IPS-18c (cell line): ENCODE measurements at regions not wholly inside any gene's neighbourhood (a gene's known extent, or its start where the extent isn't known, plus 50 kb on each side); places are given as distances from the start of the nearest gene placed in this dataset.
"Not testable (repeated sequence)": the region's sequence is repeated elsewhere in the genome, so short reads cannot be mapped to it uniquely, and the experiment has no call there.

Source experiments
- H3K4me3 ChIP-seq: 2 replicates; pipeline ENCODE4 v1.7.0; 2013; ENCODE audit warnings: low read depth, mild to moderate bottlenecking, low read length, moderate library complexity; ENCODE audit not compliant: insufficient read depth
- H3K9me3 ChIP-seq: one replicate; pipeline ENCODE4 v1.6.1; 2013; ENCODE audit warnings: mild to moderate bottlenecking, low read length, moderate library complexity; ENCODE audit not compliant: control insufficient read depth, insufficient read depth

DNA sequence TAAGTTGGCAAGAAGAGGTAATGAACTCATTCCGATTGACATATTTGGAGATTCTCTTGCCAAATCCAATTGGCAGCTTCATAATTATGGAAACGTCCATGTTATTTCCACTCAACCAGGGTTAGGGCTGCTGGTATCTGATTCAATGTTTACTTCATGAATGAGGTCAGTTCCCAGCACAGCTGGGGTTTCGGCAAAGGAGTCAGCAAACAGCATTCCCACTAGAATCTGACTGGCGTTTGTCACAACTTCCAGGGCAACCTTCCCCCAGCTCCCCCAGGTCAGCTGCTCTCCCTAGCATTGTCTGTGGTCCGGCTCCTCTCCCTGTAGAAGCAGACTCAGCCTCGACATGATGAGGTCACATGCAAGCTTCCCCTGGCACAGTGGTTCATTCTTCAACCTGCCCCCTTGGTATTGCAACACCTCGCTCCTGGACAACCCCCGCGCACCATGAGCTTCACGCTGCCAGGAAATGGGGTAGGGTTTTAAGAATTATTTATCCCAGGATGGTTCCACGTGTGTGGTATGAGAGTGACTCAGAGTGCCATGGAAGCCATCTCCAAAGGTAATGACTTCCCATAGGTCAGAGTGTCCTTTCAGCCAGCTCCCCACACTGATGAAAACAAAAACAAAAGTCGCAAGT lies 100.7 kb upstream of the SLC25A33 start:
- no peak overlapping the region for H3K4me3 ChIP-seq
- H3K9me3 ChIP-seq, result no peaks in the 10 kb centered on the region

DNA sequence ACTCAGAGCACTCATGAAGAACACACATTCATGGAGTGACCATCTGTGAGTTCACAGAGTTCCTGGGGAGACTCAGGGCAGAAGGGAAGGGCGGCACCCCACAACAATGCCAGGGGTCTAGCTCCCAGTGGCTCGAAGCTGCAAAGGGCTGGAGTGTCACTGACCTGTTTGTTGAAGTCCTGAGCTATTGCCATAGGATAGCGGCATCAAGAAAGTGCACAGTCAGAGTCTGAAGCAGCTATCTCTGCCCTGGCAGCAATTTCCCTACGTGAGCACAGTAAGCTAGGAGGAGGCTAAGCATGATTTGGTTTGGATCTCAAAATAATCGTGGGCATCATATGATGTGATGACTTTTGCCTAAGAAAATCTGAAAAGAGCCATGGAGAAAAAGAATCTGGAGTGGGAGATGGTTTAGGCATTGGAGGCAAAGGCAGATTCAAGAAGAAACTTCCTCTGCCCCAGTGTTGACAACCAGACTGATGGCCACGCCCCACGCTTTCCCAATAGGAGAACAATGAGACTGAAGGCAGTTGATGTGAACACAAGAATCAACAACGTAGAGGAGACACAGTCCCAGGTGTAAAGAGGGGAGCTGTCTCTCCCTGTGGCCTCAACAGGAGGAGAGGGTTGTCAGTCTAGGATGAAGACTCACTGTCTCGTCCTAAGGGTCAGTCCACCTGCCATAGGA lies 100.0 kb upstream of the SLC25A33 start:
- H3K4me3 ChIP-seq, result no peak overlapping the region

GRCh38 chr1:9440261-9440660 lies 99.0 kb upstream of the SLC25A33 start:
- Histone ChIP-seq H3K9me3 (no peaks in the 10 kb centered on the region), H3K4me3 (no peak overlapping the region)

More for the DNA sequence above, 100.0 kb upstream of the SLC25A33 start:
- H3K9me3 ChIP-seq, result no peaks in the 10 kb centered on the region

DNA sequence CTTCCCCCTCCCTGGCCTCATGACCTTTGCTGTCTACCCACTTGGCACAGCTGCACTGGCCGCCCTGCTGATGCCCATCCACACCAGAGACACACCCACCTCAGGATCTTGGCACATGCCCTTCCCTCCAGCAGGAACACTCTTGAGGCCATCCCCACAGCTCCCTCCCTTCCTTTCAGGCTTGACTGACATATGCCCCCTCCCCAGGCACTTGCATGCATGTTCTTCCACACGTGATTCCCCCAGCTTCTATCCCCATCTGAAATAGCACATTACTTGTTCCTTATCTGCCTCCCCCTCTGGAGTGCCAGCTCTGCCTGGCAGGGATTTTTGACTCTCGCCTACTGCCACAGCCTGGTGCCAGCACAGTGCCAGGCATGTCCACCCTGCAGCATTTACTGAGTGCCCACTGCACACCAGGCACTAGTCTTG lies 98.5 kb upstream of the SLC25A33 start:
- no peaks in the 10 kb centered on the region for H3K9me3 ChIP-seq
- no peak overlapping the region for H3K4me3 ChIP-seq

GRCh38 chr1:9441451-9442133 lies 97.7 kb upstream of the SLC25A33 start:
- H3K9me3 ChIP-seq, result no peaks in the 10 kb centered on the region

GRCh38 chr1:9442278-9442846 lies 96.9 kb upstream of the SLC25A33 start:
- Histone ChIP-seq H3K9me3 (no peaks in the 10 kb centered on the region), H3K4me3 (no peak overlapping the region)

More at GRCh38 chr1:9441451-9442133, 97.7 kb upstream of the SLC25A33 start:
- H3K4me3 ChIP-seq, result no peak overlapping the region

- no peak overlapping the region for H3K4me3 ChIP-seq
- H3K9me3 ChIP-seq, result no peaks in the 10 kb centered on the region
Measured at GRCh38 chr1:9442986-9443385, 96.3 kb upstream of the SLC25A33 start.

- Histone ChIP-seq H3K9me3 (no peaks in the 10 kb centered on the region), H3K4me3 (no peak overlapping the region)
Measured at GRCh38 chr1:9443913-9444445, 95.3 kb upstream of the SLC25A33 start.

DNA sequence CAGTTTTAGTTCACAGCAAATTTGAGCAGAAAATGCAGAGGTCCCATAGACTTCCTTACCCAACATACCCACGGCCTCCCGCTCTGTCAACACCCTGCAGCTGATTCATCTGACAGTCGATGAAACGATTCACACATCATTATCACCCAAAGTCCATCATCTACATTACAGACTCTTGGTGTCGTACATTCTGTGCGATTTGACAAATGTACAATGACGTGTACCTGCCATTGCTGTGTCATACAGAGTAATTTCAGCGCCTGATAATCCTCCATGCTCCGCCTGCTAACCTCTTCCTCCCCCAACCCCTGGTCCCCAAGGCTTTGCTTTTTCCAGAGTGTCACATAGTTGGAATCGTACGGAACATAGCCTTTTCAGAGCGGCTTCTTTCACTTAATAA lies 94.7 kb upstream of the SLC25A33 start:
- H3K4me3 ChIP-seq, result no peak overlapping the region
- no peaks in the 10 kb centered on the region for H3K9me3 ChIP-seq

DNA sequence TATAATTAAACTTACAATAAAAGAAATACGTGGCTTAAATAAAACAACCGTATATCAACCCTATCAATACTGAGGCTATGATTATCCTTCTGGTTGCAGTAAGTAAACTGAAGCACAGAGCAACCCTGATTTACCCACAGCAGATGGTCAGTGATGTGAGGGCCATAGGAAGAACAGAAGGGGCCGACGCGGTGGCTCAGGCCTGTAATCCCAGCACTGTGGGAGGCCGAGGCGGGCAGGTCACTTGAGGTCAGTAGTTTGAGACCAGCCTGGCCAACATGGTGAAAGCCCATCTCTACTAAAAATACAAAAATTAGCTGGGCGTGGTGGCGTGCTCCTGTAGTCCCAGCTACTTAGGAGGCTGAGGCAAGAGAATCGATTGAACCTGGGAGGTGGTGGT lies 94.2 kb upstream of the SLC25A33 start:
- not testable (repeated sequence) for H3K4me3 ChIP-seq, H3K9me3 ChIP-seq

- Histone ChIP-seq H3K4me3 (no peak overlapping the region), H3K9me3 (no peaks in the 10 kb centered on the region)
Measured at GRCh38 chr1:9447215-9447960, 91.9 kb upstream of the SLC25A33 start.

DNA sequence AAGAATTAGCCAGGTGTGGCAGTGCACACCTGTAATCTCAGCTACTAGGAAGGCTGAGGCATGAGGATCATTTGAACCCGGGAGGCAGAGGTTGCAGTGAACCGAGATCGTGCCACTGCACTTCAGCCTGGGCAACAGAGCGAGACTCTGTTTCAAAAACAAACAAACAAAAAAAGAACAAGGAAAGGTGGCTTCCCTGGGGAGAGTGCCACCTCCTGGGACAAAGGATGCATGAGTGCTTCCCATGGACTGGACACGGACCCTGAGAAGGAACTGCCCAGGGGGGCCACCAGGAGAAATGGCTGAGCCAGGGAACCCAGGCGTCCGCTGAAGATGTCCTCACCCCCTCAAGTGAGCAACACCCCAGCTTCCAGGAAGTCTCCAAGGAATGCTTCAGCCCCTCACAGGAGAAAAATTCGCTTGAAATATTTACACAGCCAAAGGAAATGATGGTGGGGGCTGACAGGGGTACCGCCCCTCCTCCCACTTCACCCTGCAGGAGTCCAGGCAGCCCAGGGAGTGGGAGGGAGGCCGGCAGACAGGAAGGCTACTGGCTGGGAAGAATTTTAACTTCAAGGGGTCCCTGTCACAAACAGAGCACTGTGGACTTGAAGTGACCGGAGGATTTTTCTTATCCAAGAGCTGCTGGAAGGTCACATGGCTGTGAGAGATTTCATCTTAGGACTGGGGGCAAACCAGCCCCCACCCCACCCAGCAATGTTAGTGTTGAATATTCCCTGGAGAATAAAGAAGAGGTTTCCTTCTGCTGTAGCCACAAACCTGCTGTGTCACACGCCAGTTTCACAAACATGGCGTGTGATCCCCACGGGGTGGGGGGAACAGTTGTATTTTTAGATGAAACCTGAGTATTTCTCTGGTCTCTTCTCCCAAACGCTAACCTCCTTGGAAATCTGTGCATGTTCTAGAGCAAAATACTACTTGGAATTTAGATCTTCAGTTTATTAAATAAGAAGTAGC lies 90.8 kb upstream of the SLC25A33 start:
- no peaks in the 10 kb centered on the region for H3K9me3 ChIP-seq
- H3K4me3 ChIP-seq, result no peak overlapping the region

DNA sequence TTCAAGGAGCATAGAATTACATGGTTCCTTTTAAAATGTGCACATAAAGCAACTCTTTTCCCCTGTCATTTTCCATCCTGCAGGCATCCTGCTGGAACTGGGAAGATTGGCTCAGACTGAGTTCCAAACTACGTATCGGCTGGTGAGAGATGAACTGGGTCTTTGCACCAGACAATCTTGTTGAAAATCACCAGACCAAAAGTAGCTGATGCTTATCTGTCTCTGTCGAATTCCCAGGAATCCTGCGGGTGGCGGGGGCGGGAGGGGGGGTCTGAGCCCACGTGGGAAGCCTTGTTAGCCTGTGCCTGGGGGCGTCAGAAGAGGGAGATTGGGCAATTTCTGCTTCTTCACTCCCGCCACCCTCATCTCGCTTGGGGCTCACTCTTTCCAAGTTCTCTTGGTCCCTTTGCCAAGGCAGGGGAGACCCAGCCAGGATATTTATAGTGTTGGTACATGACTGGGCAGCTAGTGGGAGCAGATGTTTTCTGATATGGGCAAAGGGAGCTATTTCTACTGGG lies 90.1 kb upstream of the SLC25A33 start:
- Histone ChIP-seq H3K4me3 (no peak overlapping the region), H3K9me3 (no peaks in the 10 kb centered on the region)

DNA sequence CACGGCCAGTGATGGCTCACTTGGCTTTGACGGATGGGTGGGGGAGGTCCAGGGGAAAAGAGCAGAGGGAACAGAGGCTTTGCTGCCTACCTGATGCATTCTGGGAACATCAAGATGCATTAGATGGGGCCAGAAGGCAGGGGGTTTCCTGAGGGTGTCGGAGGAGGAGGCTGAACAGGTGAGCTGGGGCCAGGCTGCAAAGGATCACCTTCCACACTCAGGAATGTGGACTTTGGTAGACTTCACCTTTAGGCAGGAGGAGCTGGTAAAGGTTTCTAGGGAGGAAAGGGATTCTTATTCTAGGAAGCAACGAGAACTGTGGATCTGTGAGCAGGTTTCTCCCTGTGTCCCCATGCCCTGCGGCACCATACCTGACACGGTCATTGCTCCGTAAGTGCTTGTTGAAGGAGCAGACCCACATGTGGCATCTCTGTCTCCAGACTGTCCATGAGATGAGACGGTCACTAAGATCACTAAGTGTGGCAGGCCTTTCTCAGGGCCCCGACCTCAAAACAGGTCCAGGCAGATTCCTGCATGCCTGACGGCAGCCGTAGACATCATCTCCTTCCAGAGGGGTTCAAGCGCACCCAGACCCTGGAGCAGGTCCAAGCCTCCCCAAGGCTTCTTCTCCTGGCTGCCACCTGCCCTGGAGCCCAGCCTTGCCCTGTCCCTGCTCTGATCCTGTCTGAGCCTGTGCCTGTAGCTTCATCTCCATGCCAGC lies 89.1 kb upstream of the SLC25A33 start:
- Histone ChIP-seq H3K4me3 (no peak overlapping the region), H3K9me3 (no peaks in the 10 kb centered on the region)

GRCh38 chr1:9451081-9451480 lies 88.2 kb upstream of the SLC25A33 start:
- H3K9me3 ChIP-seq, result no peaks in the 10 kb centered on the region
- H3K4me3 ChIP-seq, result no peak overlapping the region
